ENCODE measurements at regions not wholly inside any gene's neighbourhood (a gene's known extent, or its start where the extent isn't known, plus 50 kb on each side); places are given as distances from the start of the nearest gene placed in this dataset.

- CTCF ChIA-PET = no interaction called here
- Mint-ChIP-seq H3K9me3 (no peaks in the 10 kb centered on the region), H3K4me1 (no peaks in the 10 kb centered on the region), H3K36me3 (no peaks in the 10 kb centered on the region), H3K27ac (no peak overlapping the region), H3K4me3 (no peak overlapping the region), H3K27me3 (peaks cover 6 to 9% of the 10 kb centered on the region in 2 donors)
- H3K27me3 ChIP-seq (replicated peaks in 1 of 2; ENCODE audit: control insufficient read depth in 2 of 2, extremely low read depth in 1 of 2, insufficient read depth in 2 of 2, low read length in 1 of 2) = no peaks in the 10 kb centered on the region
- WGBS (ENCODE audit: insufficient coverage) = 78% methylated on average over 1 of the region's 2 CpGs
- POLR2A ChIA-PET = no interaction called here
- ATAC-seq (replicated peaks in 1 of 4) = no peak
- no peak for DNase-seq
- H3K9me3 ChIP-seq = no peaks in the 10 kb centered on the region
- no peak overlapping the region for H3K27ac ChIP-seq (ENCODE audit: low read length)
- no peaks in the 10 kb centered on the region for H3K4me1 ChIP-seq (ENCODE audit: control insufficient read depth in 1 of 2, extremely low read depth in 1 of 2, insufficient read depth in 2 of 2, low read length in 2 of 2)
- no peaks in the 10 kb centered on the region for H3K36me3 ChIP-seq (ENCODE audit: control insufficient read depth in 2 of 2, extremely low read depth in 1 of 2, insufficient read depth in 1 of 2, low read length in 1 of 2)
- H3K4me3 ChIP-seq (ENCODE audit: control insufficient read depth in 1 of 2, extremely low read depth in 1 of 2, low read length in 1 of 2) = no peak overlapping the region
Measured at GRCh38 chr9:86997156-86997555, 49.9 kb upstream of the GAS1 start.

- Histone ChIP-seq H3K27ac (ENCODE audit: low read length) (no peak overlapping the region), H3K36me3 (ENCODE audit: control insufficient read depth in 2 of 2, extremely low read depth in 1 of 2, insufficient read depth in 1 of 2, low read length in 1 of 2) (no peaks in the 10 kb centered on the region), H3K4me1 (ENCODE audit: control insufficient read depth in 1 of 2, extremely low read depth in 1 of 2, insufficient read depth in 2 of 2, low read length in 2 of 2) (no peaks in the 10 kb centered on the region), H3K27me3 (replicated peaks in 1 of 2; ENCODE audit: control insufficient read depth in 2 of 2, extremely low read depth in 1 of 2, insufficient read depth in 2 of 2, low read length in 1 of 2) (no peaks in the 10 kb centered on the region), H3K9me3 (no peaks in the 10 kb centered on the region), H3K4me3 (ENCODE audit: control insufficient read depth in 1 of 2, extremely low read depth in 1 of 2, low read length in 1 of 2) (no peak overlapping the region)
- DNase-seq (no peak), ATAC-seq (replicated peaks in 1 of 4) (no peak)
- no peaks in the 10 kb centered on the region for H3K4me1 Mint-ChIP-seq
- H3K9me3 Mint-ChIP-seq = no peaks in the 10 kb centered on the region
- H3K4me3 Mint-ChIP-seq = no peak overlapping the region
- H3K27ac Mint-ChIP-seq = no peak overlapping the region
- no CpG with 5 or more reads among the region's 2 CpGs for WGBS (ENCODE audit: insufficient coverage)
- H3K36me3 Mint-ChIP-seq = no peaks in the 10 kb centered on the region
- ChIA-PET POLR2A (no interaction called here), CTCF (interaction anchor here in 1 of 2 donors (0.6 kb wide), 1 partner anchor 564 kb away, joined by 3 read pairs; no protein-coding TSS in a partner anchor)
- H3K27me3 Mint-ChIP-seq = peaks cover 4 to 6% of the 10 kb centered on the region in 2 donors
Measured at GRCh38 chr9:86997951-86998350, 50.6 kb upstream of the GAS1 start.

GRCh38 chr9:87002517-87002916, 55.2 kb upstream of the GAS1 start:
- H3K27me3 ChIP-seq (replicated peaks in 1 of 2; ENCODE audit: control insufficient read depth in 2 of 2, extremely low read depth in 1 of 2, insufficient read depth in 2 of 2, low read length in 1 of 2) = peaks cover 0 to 2% of the 10 kb centered on the region in 2 experiments
- WGBS (ENCODE audit: insufficient coverage) = no CpG with 5 or more reads among the region's 2 CpGs
- Mint-ChIP-seq H3K4me3 (no peak overlapping the region), H3K27me3 (peaks cover 6 to 10% of the 10 kb centered on the region in 2 donors), H3K9me3 (no peaks in the 10 kb centered on the region), H3K36me3 (no peaks in the 10 kb centered on the region), H3K4me1 (no peaks in the 10 kb centered on the region), H3K27ac (no peak overlapping the region)
- no peak overlapping the region for H3K27ac ChIP-seq (ENCODE audit: low read length)
- ChIA-PET POLR2A (no interaction called here), CTCF (interaction anchor here in 1 of 2 donors (0.5 kb wide), 1 partner anchor 18 kb away, joined by 3 read pairs; no protein-coding TSS in a partner anchor)
- no peak overlapping the region for H3K4me3 ChIP-seq (ENCODE audit: control insufficient read depth in 1 of 2, extremely low read depth in 1 of 2, low read length in 1 of 2)
- no peaks in the 10 kb centered on the region for H3K4me1 ChIP-seq (ENCODE audit: control insufficient read depth in 1 of 2, extremely low read depth in 1 of 2, insufficient read depth in 2 of 2, low read length in 2 of 2)
- ATAC-seq (replicated peaks in 1 of 4) (no peak), DNase-seq (no peak)
- H3K36me3 ChIP-seq (ENCODE audit: control insufficient read depth in 2 of 2, extremely low read depth in 1 of 2, insufficient read depth in 1 of 2, low read length in 1 of 2) = no peaks in the 10 kb centered on the region
- H3K9me3 ChIP-seq = no peaks in the 10 kb centered on the region

- Mint-ChIP-seq H3K27ac (no peak overlapping the region), H3K9me3 (no peaks in the 10 kb centered on the region), H3K36me3 (no peaks in the 10 kb centered on the region), H3K4me1 (no peaks in the 10 kb centered on the region), H3K27me3 (peaks cover 6 to 10% of the 10 kb centered on the region in 2 donors), H3K4me3 (no peak overlapping the region)
- ATAC-seq (replicated peaks in 1 of 4) (no peak), DNase-seq (no peak)
- Histone ChIP-seq H3K27ac (ENCODE audit: low read length) (no peak overlapping the region), H3K4me1 (ENCODE audit: control insufficient read depth in 1 of 2, extremely low read depth in 1 of 2, insufficient read depth in 2 of 2, low read length in 2 of 2) (no peaks in the 10 kb centered on the region), H3K27me3 (replicated peaks in 1 of 2; ENCODE audit: control insufficient read depth in 2 of 2, extremely low read depth in 1 of 2, insufficient read depth in 2 of 2, low read length in 1 of 2) (peaks cover 0 to 2% of the 10 kb centered on the region in 2 experiments), H3K36me3 (ENCODE audit: control insufficient read depth in 2 of 2, extremely low read depth in 1 of 2, insufficient read depth in 1 of 2, low read length in 1 of 2) (no peaks in the 10 kb centered on the region), H3K4me3 (ENCODE audit: control insufficient read depth in 1 of 2, extremely low read depth in 1 of 2, low read length in 1 of 2) (no peak overlapping the region), H3K9me3 (no peaks in the 10 kb centered on the region)
- ChIA-PET CTCF (no interaction called here), POLR2A (no interaction called here)
Measured at GRCh38 chr9:87004016-87004415, 56.7 kb upstream of the GAS1 start.

- no peak overlapping the region for H3K4me3 ChIP-seq (ENCODE audit: control insufficient read depth in 1 of 2, extremely low read depth in 1 of 2, low read length in 1 of 2)
- H3K9me3 ChIP-seq = no peaks in the 10 kb centered on the region
- no peaks in the 10 kb centered on the region for H3K9me3 Mint-ChIP-seq
- no peaks in the 10 kb centered on the region for H3K4me1 ChIP-seq (ENCODE audit: control insufficient read depth in 1 of 2, extremely low read depth in 1 of 2, insufficient read depth in 2 of 2, low read length in 2 of 2)
- H3K27ac ChIP-seq (ENCODE audit: low read length) = no peak overlapping the region
- peaks cover 9 to 19% of the 10 kb centered on the region in 2 donors for H3K27me3 Mint-ChIP-seq
- ChIA-PET CTCF (interaction anchor here in 1 of 2 donors (0.5 kb wide), 1 partner anchor 832 kb away, joined by 4 read pairs; no protein-coding TSS in a partner anchor), POLR2A (no interaction called here)
- H3K4me3 Mint-ChIP-seq = no peak overlapping the region
- H3K27ac Mint-ChIP-seq = no peak overlapping the region
- H3K27me3 ChIP-seq (replicated peaks in 1 of 2; ENCODE audit: control insufficient read depth in 2 of 2, extremely low read depth in 1 of 2, insufficient read depth in 2 of 2, low read length in 1 of 2) = peaks cover 0 to 2% of the 10 kb centered on the region in 2 experiments
- ATAC-seq (replicated peaks in 1 of 4) (no peak), DNase-seq (no peak)
- H3K36me3 ChIP-seq (ENCODE audit: control insufficient read depth in 2 of 2, extremely low read depth in 1 of 2, insufficient read depth in 1 of 2, low read length in 1 of 2) = no peaks in the 10 kb centered on the region
- H3K36me3 Mint-ChIP-seq = no peaks in the 10 kb centered on the region
- H3K4me1 Mint-ChIP-seq = no peaks in the 10 kb centered on the region
- 80% methylated on average over 3 of the region's 4 CpGs for WGBS (ENCODE audit: insufficient coverage)
Measured at GRCh38 chr9:87006956-87007355, 59.6 kb upstream of the GAS1 start.

GRCh38 chr9:87007711-87008366, 60.5 kb upstream of the GAS1 start:
- Histone ChIP-seq H3K27me3 (replicated peaks in 1 of 2; ENCODE audit: control insufficient read depth in 2 of 2, extremely low read depth in 1 of 2, insufficient read depth in 2 of 2, low read length in 1 of 2) (peaks cover 0 to 8% of the 10 kb centered on the region in 2 experiments), H3K4me1 (ENCODE audit: control insufficient read depth in 1 of 2, extremely low read depth in 1 of 2, insufficient read depth in 2 of 2, low read length in 2 of 2) (no peaks in the 10 kb centered on the region), H3K36me3 (ENCODE audit: control insufficient read depth in 2 of 2, extremely low read depth in 1 of 2, insufficient read depth in 1 of 2, low read length in 1 of 2) (no peaks in the 10 kb centered on the region), H3K9me3 (no peaks in the 10 kb centered on the region), H3K4me3 (ENCODE audit: control insufficient read depth in 1 of 2, extremely low read depth in 1 of 2, low read length in 1 of 2) (no peak overlapping the region), H3K27ac (ENCODE audit: low read length) (no peak overlapping the region)
- ChIA-PET CTCF (no interaction called here), POLR2A (no interaction called here)
- ATAC-seq (replicated peaks in 1 of 4) = no peak
- 100% methylated on average over 1 of the region's 4 CpGs for WGBS (ENCODE audit: insufficient coverage)
- peaks cover 8 to 19% of the 10 kb centered on the region in 2 donors for H3K27me3 Mint-ChIP-seq
- H3K4me1 Mint-ChIP-seq = no peaks in the 10 kb centered on the region
- H3K4me3 Mint-ChIP-seq = no peak overlapping the region
- no peak overlapping the region for H3K27ac Mint-ChIP-seq
- no peaks in the 10 kb centered on the region for H3K9me3 Mint-ChIP-seq
- no peak for DNase-seq
- H3K36me3 Mint-ChIP-seq = no peaks in the 10 kb centered on the region

- Mint-ChIP-seq H3K9me3 (no peaks in the 10 kb centered on the region), H3K4me3 (no peak overlapping the region), H3K36me3 (no peaks in the 10 kb centered on the region), H3K27me3 (peaks cover 7 to 19% of the 10 kb centered on the region in 2 donors), H3K4me1 (no peaks in the 10 kb centered on the region), H3K27ac (no peak overlapping the region)
- Histone ChIP-seq H3K36me3 (ENCODE audit: control insufficient read depth in 2 of 2, extremely low read depth in 1 of 2, insufficient read depth in 1 of 2, low read length in 1 of 2) (no peaks in the 10 kb centered on the region), H3K4me3 (ENCODE audit: control insufficient read depth in 1 of 2, extremely low read depth in 1 of 2, low read length in 1 of 2) (no peak overlapping the region), H3K9me3 (no peaks in the 10 kb centered on the region), H3K27me3 (replicated peaks in 1 of 2; ENCODE audit: control insufficient read depth in 2 of 2, extremely low read depth in 1 of 2, insufficient read depth in 2 of 2, low read length in 1 of 2) (peaks cover 0 to 8% of the 10 kb centered on the region in 2 experiments), H3K27ac (ENCODE audit: low read length) (no peak overlapping the region), H3K4me1 (ENCODE audit: control insufficient read depth in 1 of 2, extremely low read depth in 1 of 2, insufficient read depth in 2 of 2, low read length in 2 of 2) (no peaks in the 10 kb centered on the region)
- ChIA-PET CTCF (no interaction called here), POLR2A (no interaction called here)
- WGBS (ENCODE audit: insufficient coverage) = 71% methylated on average over 3 of the region's 4 CpGs
- no peak for ATAC-seq (replicated peaks in 1 of 4)
- no peak for DNase-seq
Measured at GRCh38 chr9:87008667-87009066, 61.4 kb upstream of the GAS1 start.

All from T-cell (primary cell).